SU-DHL-6 (cell line): ENCODE measurements at regions not wholly inside any gene's neighbourhood (a gene's known extent, or its start where the extent isn't known, plus 50 kb on each side); places are given as distances from the start of the nearest gene placed in this dataset.
A peak's percentile ranks its signal among the peaks of the same experiment; 100 is the strongest.

Experiments
- H2AFZ ChIP-seq: fragments of 200-600 bp; sonication (generic); 2 replicates; pipeline ENCODE4 v1.6.1; 2014; ENCODE audit warnings: low read depth, mild to moderate bottlenecking, moderate library complexity, mixed read lengths, antibody characterized with exemption, low read length; ENCODE audit not compliant: severe bottlenecking
- H3F3A ChIP-seq: fragments of 200-600 bp; shearing (Covaris generic); 2 replicates; pipeline ENCODE4 v1.6.0; 2016; ENCODE audit warnings: antibody characterized with exemption, mild to moderate bottlenecking; ENCODE audit not compliant: insufficient read depth
- H3K27ac ChIP-seq: fragments of 200-600 bp; sonication (generic); 2 replicates; pipeline ENCODE4 v1.5.1; 2016; ENCODE audit warnings: low read depth, mild to moderate bottlenecking, low read length, moderate library complexity, mixed read lengths
- H3K27me3 ChIP-seq: fragments of 200-600 bp; sonication (generic), shearing (Covaris generic); 2 replicates; pipeline ENCODE4 v1.6.0; 2014; ENCODE audit warnings: mild to moderate bottlenecking, low read length
- H3K36me3 ChIP-seq: fragments of 200-600 bp; sonication (generic); 2 replicates; pipeline ENCODE4 v1.6.1; 2014; ENCODE audit warnings: mild to moderate bottlenecking, low read length, mixed read lengths
- H3K4me2 ChIP-seq: fragments of 300-600, 200-600 bp; shearing (Covaris generic), sonication (generic); 2 replicates; pipeline ENCODE4 v1.6.0; 2014; ENCODE audit warnings: low read length, low read depth, mild to moderate bottlenecking; ENCODE audit not compliant: poor library complexity, severe bottlenecking
- H3K4me3 ChIP-seq: fragments of 200-600 bp; sonication (generic); 2 replicates; pipeline ENCODE4 v1.5.1; 2014; ENCODE audit warnings: antibody characterized with exemption, low read length, mild to moderate bottlenecking, mixed read lengths; ENCODE audit not compliant: insufficient read depth, poor library complexity, severe bottlenecking
- H3K79me2 ChIP-seq: fragments of 200-600 bp; sonication (generic); 2 replicates; pipeline ENCODE4 v1.6.1; 2014; ENCODE audit warnings: mild to moderate bottlenecking, low read length, moderate library complexity; ENCODE audit not compliant: insufficient read depth
- H3K9ac ChIP-seq: fragments of 200-600 bp; sonication (generic); 2 replicates; pipeline ENCODE4 v1.7.0; 2014; ENCODE audit warnings: mild to moderate bottlenecking, low read length
- H3K9me2 ChIP-seq: fragments of 200-600 bp; sonication (generic); replicated peaks from 2 replicates; pipeline ENCODE4 v1.6.1; 2014; ENCODE audit warnings: low read length; ENCODE audit not compliant: insufficient read depth
- H3K9me3 ChIP-seq: fragments of 200-600 bp; sonication (generic); 2 replicates; pipeline ENCODE4 v1.6.1; 2014; ENCODE audit warnings: low read length, mixed read lengths; ENCODE audit not compliant: insufficient read depth
- H4K20me1 ChIP-seq: fragments of 200-600 bp; sonication (generic); 2 replicates; pipeline ENCODE4 v1.6.1; 2014; ENCODE audit warnings: low read depth, mild to moderate bottlenecking, antibody characterized with exemption, low read length, moderate library complexity, mixed read lengths
- EZH2phosphoT487 ChIP-seq: fragments of 200-600 bp; sonication (generic), shearing (Covaris generic); conservative IDR thresholded peaks from 2 replicates; pipeline ENCODE4 v1.6.1; 2018; ENCODE audit warnings: mild to moderate bottlenecking, antibody characterized with exemption, low read length, moderate library complexity, mixed read lengths
- TF ChIP-seq, protein P1 (sequence below): fragments of 200-600 bp; sonication (generic); IDR thresholded peaks from one replicate; pipeline ENCODE4 v1.5.1; 2017; ENCODE audit warnings: antibody characterized with exemption, mild to moderate bottlenecking, low read length, moderate library complexity; ENCODE audit not compliant: insufficient read depth, poor library complexity, severe bottlenecking

DNA sequence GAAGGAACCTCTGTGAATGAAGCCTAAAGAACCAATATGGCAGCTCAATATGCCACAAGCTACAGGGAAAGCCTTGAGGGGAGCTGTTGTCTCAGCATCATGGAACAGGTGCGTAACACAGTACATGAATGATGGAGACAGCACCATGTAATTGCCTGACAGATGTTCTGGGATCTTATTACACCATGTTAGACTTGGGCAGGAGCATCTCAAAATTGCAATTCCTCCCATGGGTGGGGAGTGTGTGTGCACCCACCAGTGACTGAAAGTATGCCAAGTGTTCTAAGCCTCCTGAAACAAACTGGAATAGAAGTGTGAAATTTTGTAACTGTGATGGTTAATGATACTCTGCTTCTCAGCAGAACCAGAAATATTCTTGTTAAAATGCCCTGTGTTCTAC lies 151.0 kb upstream of the SRRM4 start:
- no peak overlapping the region for H2AFZ ChIP-seq
- no peaks in the 10 kb centered on the region for H3K9me2 ChIP-seq
- H3F3A ChIP-seq, result no peaks in the 10 kb centered on the region
- no peak overlapping the region for H3K4me3 ChIP-seq
- H3K4me2 ChIP-seq, result no peak overlapping the region
- TF ChIP-seq EZH2phosphoT487, result no peak
- TF ChIP-seq, protein P1, sequence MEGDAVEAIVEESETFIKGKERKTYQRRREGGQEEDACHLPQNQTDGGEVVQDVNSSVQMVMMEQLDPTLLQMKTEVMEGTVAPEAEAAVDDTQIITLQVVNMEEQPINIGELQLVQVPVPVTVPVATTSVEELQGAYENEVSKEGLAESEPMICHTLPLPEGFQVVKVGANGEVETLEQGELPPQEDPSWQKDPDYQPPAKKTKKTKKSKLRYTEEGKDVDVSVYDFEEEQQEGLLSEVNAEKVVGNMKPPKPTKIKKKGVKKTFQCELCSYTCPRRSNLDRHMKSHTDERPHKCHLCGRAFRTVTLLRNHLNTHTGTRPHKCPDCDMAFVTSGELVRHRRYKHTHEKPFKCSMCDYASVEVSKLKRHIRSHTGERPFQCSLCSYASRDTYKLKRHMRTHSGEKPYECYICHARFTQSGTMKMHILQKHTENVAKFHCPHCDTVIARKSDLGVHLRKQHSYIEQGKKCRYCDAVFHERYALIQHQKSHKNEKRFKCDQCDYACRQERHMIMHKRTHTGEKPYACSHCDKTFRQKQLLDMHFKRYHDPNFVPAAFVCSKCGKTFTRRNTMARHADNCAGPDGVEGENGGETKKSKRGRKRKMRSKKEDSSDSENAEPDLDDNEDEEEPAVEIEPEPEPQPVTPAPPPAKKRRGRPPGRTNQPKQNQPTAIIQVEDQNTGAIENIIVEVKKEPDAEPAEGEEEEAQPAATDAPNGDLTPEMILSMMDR, result no peak
- H3K27me3 ChIP-seq, result no peaks in the 10 kb centered on the region
- no peaks in the 10 kb centered on the region for H3K36me3 ChIP-seq
- H4K20me1 ChIP-seq, result no peaks in the 10 kb centered on the region
- no peak overlapping the region for H3K27ac ChIP-seq
- H3K9ac ChIP-seq, result no peak overlapping the region
- no peaks in the 10 kb centered on the region for H3K9me3 ChIP-seq
- H3K79me2 ChIP-seq, result no peaks in the 10 kb centered on the region

DNA sequence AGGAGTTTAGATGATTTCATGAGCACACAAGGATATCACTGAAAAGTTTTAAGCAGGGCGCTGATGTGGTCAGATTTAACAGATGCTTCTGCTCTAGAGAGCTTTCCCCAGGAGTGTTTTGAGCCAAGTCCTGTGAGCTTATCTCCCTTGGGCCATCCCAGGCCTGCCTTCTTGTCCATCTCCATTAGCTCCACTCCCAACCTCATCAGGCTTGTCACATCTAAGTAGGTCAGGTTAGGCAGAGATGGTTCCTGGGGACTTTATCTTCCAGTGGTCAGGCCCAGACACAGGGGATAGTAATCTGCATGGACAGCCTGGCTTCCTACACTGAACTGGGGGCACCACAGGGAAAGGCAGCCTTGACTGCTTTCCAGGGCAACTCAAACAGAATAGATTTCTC lies 145.4 kb upstream of the SRRM4 start:
- Histone ChIP-seq H3K27ac (no peak overlapping the region), H3K36me3 (no peaks in the 10 kb centered on the region), H3K9ac (no peak overlapping the region), H3K4me3 (no peak overlapping the region), H3K9me2 (no peaks in the 10 kb centered on the region), H3K9me3 (no peaks in the 10 kb centered on the region), H3K27me3 (no peaks in the 10 kb centered on the region), H3K79me2 (no peaks in the 10 kb centered on the region), H3K4me2 (no peak overlapping the region), H3F3A (no peaks in the 10 kb centered on the region), H4K20me1 (no peaks in the 10 kb centered on the region), H2AFZ (no peak overlapping the region)
- TF ChIP-seq EZH2phosphoT487, result no peak
- TF ChIP-seq, protein P1, result no peak

DNA sequence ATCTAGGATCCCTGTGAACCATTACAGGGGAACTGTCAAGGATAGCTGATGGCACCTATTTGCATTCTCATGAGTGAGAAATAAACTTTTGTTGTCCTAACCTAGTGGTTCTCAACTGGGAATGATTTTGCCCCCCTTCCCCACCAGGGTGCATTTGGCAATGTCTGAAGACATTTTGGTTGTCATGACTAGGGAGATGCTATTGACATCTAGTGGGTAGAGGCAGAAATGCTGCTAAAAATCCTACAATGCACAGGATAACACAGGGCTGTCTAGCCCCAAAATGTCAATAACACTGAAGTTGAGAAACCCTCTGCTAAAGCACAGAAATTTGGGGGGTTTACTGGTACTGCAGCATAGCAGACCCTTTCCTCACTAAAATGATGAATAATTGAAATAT lies 140.9 kb upstream of the SRRM4 start:
- Histone ChIP-seq H3K36me3 (no peaks in the 10 kb centered on the region), H3K9me2 (no peaks in the 10 kb centered on the region), H3K4me2 (no peak overlapping the region), H3K27ac (no peak overlapping the region), H3F3A (no peaks in the 10 kb centered on the region), H3K79me2 (no peaks in the 10 kb centered on the region), H3K27me3 (no peaks in the 10 kb centered on the region), H4K20me1 (no peaks in the 10 kb centered on the region), H2AFZ (no peak overlapping the region), H3K4me3 (no peak overlapping the region), H3K9ac (no peak overlapping the region), H3K9me3 (no peaks in the 10 kb centered on the region)
- TF ChIP-seq, protein P1, result peak; percentile 18
- no peak for TF ChIP-seq EZH2phosphoT487

DNA sequence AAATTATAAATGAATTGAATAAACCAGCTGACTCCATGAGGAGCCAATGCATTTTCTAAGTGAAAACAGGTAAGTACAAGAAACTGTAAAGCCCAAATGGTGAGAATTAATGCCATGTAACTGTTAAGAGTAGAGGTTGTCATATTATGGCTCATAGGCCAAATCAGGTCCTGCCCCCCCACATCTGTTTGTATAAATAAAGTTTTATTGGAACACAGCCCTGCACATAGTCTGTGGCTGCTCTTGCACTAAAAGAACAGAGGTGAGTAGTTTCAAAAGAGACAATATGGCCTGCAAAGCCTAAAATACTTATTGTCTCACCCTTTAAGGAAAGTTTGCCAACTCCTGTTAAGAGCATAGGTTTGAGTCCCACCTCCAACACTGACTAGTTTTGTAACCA lies 140.5 kb upstream of the SRRM4 start:
- Histone ChIP-seq H2AFZ (no peak overlapping the region), H3K36me3 (no peaks in the 10 kb centered on the region), H3K27me3 (no peaks in the 10 kb centered on the region), H3K9ac (no peak overlapping the region), H3F3A (no peaks in the 10 kb centered on the region), H3K27ac (no peak overlapping the region), H3K79me2 (no peaks in the 10 kb centered on the region), H3K4me2 (no peak overlapping the region), H3K4me3 (no peak overlapping the region), H3K9me2 (no peaks in the 10 kb centered on the region), H4K20me1 (no peaks in the 10 kb centered on the region), H3K9me3 (no peaks in the 10 kb centered on the region)
- no peak for TF ChIP-seq EZH2phosphoT487
- TF ChIP-seq, protein P1, result no peak
